H54 (cell line): ENCODE measurements at regions not wholly inside any gene's neighbourhood (a gene's known extent, or its start where the extent isn't known, plus 50 kb on each side); places are given as distances from the start of the nearest gene placed in this dataset.
"Not testable (repeated sequence)": the region's sequence is repeated elsewhere in the genome, so short reads cannot be mapped to it uniquely, and the experiment has no call there.

ENCODE experiments used
- DNase-seq: peaks from one replicate; pipeline ENCODE4 v3.0.0; 2011; ENCODE audit warnings: low spot score, mixed read lengths; ENCODE audit not compliant: insufficient read length
- FAIRE-seq: peaks from 3 replicates; lab custom pipeline; 2011; peaks lifted over from hg19 to GRCh38; lab: Jason Lieb, UNC
- POLR2A ChIP-seq: IDR thresholded peaks from 2 replicates; pipeline ENCODE4 v1.6.1; 2011; ENCODE audit warnings: low read depth, mild to moderate bottlenecking, low read length

GRCh38 chr6:27662769-27663168 lies 189.9 kb upstream of the ZNF184 start:
- FAIRE-seq (no peak), DNase-seq (no peak)
- no peak for TF ChIP-seq POLR2A

DNA sequence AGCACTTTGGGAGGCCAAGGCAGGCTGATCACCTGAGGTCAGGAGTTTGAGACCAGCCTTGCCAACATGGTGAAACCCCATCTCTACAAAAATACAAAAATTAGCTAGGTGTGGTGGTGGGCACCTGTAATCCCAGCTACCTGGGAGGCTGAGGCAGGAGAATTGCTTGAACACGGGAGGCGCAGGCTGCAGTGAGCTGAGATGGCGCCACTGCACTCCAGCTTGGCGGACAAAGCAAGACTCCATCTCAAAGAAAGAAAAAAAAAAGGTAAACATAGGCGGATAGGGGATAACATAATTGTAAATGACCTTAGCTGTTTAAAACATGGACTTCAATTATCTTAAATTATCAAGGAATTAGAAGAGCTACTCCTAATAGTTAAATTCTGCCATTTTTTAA lies 189.3 kb upstream of the ZNF184 start:
- not testable (repeated sequence) for DNase-seq, FAIRE-seq

DNA sequence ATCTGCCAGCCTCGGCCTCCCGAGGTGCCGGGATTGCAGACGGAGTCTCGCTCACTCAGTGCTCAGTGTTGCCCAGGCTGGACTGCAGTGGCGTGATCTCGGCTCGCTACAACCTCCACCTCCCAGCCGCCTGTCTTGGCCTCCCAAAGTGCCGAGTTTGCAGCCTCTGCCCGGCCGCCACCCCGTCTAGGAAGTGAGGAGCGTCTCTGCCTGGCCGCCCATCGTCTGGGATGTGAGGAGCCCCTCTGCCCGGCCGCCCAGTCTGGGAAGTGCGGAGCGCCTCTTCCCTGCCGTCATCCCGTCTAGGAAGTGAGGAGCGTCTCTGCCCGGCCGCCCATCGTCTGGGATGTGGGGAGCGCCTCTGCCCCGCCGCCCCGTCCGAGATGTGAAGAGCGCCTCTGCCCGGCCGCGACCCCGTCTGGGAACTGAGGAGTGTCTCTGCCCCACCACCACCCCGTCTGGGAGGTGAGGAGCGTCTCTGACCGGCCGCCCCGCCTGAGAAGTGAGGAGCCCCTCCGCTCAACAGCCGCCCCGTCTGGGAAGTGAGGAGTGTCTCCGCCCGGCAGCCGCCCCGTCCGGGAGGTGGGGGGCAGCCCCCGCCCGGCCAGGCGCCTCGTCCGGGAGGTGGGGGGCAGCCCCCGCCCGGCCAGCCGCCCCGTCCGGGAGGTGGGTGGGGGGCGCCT lies 180.4 kb upstream of the ZNF184 start:
- not testable (repeated sequence) for FAIRE-seq, DNase-seq

- FAIRE-seq (peak; percentile 62), DNase-seq (no peak)
- TF ChIP-seq POLR2A = no peak
Observed at GRCh38 chr6:27651371-27651732, 178.4 kb upstream of the ZNF184 start.

- no peak for TF ChIP-seq POLR2A
- DNase-seq (peak; percentile 62), FAIRE-seq (peak; percentile 64)
Observed at GRCh38 chr6:27650620-27651370, 177.9 kb upstream of the ZNF184 start.

DNA sequence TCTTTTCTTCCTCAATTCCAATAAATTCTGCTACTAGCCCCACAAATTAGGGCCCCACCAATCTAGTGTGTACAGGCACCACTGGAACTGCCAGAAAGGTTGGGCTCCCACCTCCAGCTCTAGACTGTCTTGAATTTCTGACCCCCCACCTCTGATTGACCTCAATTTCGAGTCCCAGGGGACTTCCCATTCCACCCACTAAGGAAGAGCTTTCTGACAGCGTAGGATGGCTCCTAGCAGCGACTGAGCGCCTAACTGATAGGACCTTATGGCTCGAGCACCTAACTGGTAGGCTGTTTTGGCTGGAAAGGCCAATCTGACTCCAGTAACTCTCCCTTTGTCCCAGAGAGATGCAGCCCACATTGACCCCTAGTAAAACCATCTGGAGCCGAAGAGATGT lies 171.6 kb upstream of the ZNF184 start:
- FAIRE-seq (no peak), DNase-seq (no peak)
- TF ChIP-seq POLR2A = no peak

- FAIRE-seq (no peak), DNase-seq (no peak)
- TF ChIP-seq POLR2A = no peak
Observed at GRCh38 chr6:27642744-27643456, 170.0 kb upstream of the ZNF184 start.

GRCh38 chr6:27635886-27636285 lies 163.0 kb upstream of the ZNF184 start:
- not testable (repeated sequence) for DNase-seq, FAIRE-seq

DNA sequence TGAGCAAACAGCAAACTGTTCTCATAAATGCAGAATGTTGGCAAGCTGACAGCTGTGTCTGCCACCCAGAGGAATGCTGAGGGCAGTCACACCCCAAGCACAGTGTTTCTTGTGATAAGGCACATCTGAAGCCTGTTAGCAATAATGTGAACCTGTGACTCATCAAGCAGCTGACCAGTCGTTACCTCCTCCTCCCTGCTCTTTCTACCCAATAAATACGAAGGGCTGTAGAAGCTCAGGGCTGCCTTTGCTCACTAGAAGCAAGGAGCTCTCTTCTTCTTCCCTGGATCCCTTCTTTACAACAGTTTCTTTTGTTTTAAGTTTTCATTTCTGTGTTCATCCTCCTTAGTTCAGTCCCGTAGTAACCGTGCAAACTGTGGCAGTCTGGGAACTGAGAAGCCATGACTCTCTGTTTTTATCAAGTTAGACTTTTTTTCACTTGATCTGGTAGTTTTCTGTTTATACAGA lies 160.3 kb upstream of the ZNF184 start:
- not testable (repeated sequence) for DNase-seq, FAIRE-seq

DNA sequence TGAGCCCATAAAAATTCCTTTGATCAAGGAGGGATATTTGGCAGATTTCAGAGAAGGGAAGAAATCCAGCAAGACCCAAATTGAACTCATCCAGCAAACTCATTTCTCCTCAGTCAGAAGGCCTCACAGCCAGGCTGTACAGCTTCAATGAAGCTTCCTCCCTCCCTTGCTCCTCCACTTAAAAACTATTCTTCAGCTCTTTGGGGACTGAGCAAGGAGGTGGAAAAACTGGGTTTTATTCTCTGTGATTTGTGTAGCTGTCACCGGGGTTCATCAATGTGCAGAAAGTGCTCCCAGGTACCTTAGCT lies 158.7 kb upstream of the ZNF184 start:
- FAIRE-seq (no peak), DNase-seq (peak; percentile 19)
- no peak for TF ChIP-seq POLR2A

DNA sequence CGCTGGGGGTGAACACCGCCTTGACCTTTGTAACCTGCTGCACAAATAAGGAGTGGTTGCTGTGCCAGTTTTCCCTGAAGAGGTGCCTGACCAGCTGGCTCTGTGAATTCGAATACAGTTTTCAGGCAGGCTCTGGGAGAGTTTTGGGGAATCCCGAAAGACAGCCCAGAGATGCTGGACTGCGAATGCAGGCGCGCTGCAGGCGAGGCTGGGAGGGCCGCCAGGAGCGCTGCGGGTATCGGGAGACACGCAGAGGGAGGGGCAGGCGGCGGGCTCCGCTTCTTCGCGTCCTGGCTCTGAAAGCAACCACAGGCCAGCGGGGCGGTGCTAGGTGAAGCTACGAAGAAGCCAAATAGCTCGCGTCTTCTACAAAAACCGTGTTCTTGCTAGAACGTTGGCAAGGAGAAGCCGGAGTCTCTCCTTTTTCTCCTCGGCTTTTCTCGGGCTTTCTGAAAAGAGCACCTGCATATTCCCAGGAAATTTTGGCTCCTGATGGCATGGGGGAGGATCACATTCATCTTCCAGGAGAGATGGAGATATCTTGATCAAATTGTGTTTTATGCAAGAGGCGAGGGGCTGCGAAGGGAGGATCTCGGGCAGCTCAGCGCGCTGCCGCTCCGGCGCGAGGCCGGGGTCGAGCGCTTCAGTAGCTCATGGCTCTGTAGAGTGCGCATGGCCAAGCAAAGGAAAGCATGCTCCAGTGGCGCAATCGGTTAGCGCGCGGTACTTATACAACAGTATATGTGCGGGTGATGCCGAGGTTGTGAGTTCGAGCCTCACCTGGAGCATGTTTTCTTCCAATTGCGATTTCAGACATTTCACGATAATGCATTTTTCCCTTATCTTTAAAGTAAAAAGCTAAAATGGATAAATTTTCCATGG lies 158.1 kb upstream of the ZNF184 start:
- FAIRE-seq = no peak
- DNase-seq = peak; percentile 28
- no peak for TF ChIP-seq POLR2A

GRCh38 chr6:27624694-27625262 lies 151.9 kb upstream of the ZNF184 start:
- DNase-seq (no peak), FAIRE-seq (no peak)
- TF ChIP-seq POLR2A = no peak

- TF ChIP-seq POLR2A = no peak
- DNase-seq (no peak), FAIRE-seq (no peak)
Observed at GRCh38 chr6:27623103-27623502, 150.2 kb upstream of the ZNF184 start.
